ENCODE measurements at regions not wholly inside any gene's neighbourhood (a gene's known extent, or its start where the extent isn't known, plus 50 kb on each side); places are given as distances from the start of the nearest gene placed in this dataset.

DNA sequence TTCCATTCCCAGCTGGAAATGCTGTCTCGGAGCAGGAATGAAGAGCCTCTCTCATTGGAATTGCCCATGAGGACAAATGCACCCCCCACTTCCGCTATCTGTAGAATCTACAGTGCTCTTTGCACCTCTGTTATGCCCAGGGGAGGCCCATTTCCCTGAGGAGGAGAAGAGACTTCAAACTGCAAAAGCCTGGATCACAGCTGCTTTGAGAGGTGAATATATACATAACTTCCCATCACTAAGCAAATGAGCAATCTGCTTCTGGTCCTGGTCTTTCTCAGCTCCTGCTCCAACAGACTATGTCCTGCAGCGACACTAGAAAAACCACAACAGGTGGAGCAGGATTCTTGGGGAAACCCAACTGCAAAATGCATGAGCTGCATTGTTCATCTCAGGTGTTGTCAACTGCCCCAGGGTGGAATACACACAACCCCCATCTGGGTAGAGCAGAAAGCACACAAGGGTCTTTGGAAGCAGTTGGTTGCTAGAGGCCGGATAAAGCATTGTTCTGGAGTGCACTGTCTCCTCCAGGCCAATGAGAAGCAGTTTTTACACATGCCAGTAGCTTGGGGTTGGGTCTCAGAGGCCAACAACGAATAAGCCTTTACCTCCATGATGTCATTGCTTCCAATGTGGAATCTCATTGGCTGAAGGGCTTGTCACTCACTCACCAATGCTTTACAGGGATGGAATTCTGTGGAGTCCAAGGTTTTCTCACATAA is 67.7 kb upstream of the RAB4A start (continued):
- TF ChIP-seq ARID2 (CRISPR knock-in tag; IDR thresholded peaks at IDR 0.05; ENCODE audit: borderline replicate concordance) (no peak), NFIC (IDR thresholded peaks at IDR 0.05; ENCODE audit: low read length) (peak; percentile 65; the same call in 1 of the 2 replicates), ZBTB7B (CRISPR knock-in tag; IDR thresholded peaks at IDR 0.05) (no peak), ARNTL (CRISPR knock-in tag; IDR thresholded peaks at IDR 0.05) (0 out of 2 replicates have a peak, but pooled peaks have one; percentile 43), YY1 (IDR thresholded peaks at IDR 0.05; ENCODE audit: insufficient read depth, insufficient replicate concordance, low read depth, low read length) (no peak), ZNF550 (CRISPR knock-in tag; IDR thresholded peaks at IDR 0.05; ENCODE audit: borderline replicate concordance) (no peak), ZNF577 (CRISPR knock-in tag; IDR thresholded peaks at IDR 0.05; ENCODE audit: borderline replicate concordance, low read depth) (no peak), ZNF878 (CRISPR knock-in tag; IDR thresholded peaks at IDR 0.05) (no peak), SMAD1 (CRISPR knock-in tag; IDR thresholded peaks at IDR 0.05; ENCODE audit: borderline replicate concordance, low read depth) (no peak), XBP1 (CRISPR knock-in tag; IDR thresholded peaks at IDR 0.05) (no peak), NFKBIZ (CRISPR knock-in tag; IDR thresholded peaks at IDR 0.05) (no peak), HDAC6 (IDR thresholded peaks at IDR 0.05; ENCODE audit: low read depth, low read length) (no peak), ATF7 (IDR thresholded peaks at IDR 0.05) (peak; percentile 97), ATF7 (CRISPR knock-in tag; IDR thresholded peaks at IDR 0.05) (peak; percentile 97), ADNP (CRISPR knock-in tag; IDR thresholded peaks at IDR 0.05) (no peak), NR2F2 (IDR thresholded peaks at IDR 0.05; ENCODE audit: borderline replicate concordance, low read depth) (no peak; the same call in 1 of the 2 replicates), ARNT (IDR thresholded peaks at IDR 0.05) (no peak), ZNF44 (CRISPR knock-in tag; IDR thresholded peaks at IDR 0.05) (no peak), TBL1XR1 (IDR thresholded peaks at IDR 0.05; ENCODE audit: borderline replicate concordance, low read length, partially characterized antibody) (no peak), ZFP37 (CRISPR knock-in tag; IDR thresholded peaks at IDR 0.05; ENCODE audit: borderline replicate concordance) (0 out of 2 replicates have a peak, but pooled peaks have one; percentile 34), MTA3 (CRISPR knock-in tag; IDR thresholded peaks at IDR 0.05) (no peak), XRCC5 (optimal IDR thresholded peaks at IDR 0.05; ENCODE audit: low read length) (no peak), NFRKB (IDR thresholded peaks at IDR 0.05) (no peak), DR1 (CRISPR knock-in tag; IDR thresholded peaks at IDR 0.05) (no peak)
- TF ChIP-seq, protein P1, sequence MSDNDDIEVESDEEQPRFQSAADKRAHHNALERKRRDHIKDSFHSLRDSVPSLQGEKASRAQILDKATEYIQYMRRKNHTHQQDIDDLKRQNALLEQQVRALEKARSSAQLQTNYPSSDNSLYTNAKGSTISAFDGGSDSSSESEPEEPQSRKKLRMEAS (IDR thresholded peaks at IDR 0.05), result 0 out of 2 replicates have a peak, but pooled peaks have one; percentile 62
- TF ChIP-seq, protein P2, sequence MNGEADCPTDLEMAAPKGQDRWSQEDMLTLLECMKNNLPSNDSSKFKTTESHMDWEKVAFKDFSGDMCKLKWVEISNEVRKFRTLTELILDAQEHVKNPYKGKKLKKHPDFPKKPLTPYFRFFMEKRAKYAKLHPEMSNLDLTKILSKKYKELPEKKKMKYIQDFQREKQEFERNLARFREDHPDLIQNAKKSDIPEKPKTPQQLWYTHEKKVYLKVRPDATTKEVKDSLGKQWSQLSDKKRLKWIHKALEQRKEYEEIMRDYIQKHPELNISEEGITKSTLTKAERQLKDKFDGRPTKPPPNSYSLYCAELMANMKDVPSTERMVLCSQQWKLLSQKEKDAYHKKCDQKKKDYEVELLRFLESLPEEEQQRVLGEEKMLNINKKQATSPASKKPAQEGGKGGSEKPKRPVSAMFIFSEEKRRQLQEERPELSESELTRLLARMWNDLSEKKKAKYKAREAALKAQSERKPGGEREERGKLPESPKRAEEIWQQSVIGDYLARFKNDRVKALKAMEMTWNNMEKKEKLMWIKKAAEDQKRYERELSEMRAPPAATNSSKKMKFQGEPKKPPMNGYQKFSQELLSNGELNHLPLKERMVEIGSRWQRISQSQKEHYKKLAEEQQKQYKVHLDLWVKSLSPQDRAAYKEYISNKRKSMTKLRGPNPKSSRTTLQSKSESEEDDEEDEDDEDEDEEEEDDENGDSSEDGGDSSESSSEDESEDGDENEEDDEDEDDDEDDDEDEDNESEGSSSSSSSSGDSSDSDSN (CRISPR knock-in tag; IDR thresholded peaks at IDR 0.05), result peak; percentile 49; the same call in 1 of the 2 replicates
- TF ChIP-seq, protein P3, sequence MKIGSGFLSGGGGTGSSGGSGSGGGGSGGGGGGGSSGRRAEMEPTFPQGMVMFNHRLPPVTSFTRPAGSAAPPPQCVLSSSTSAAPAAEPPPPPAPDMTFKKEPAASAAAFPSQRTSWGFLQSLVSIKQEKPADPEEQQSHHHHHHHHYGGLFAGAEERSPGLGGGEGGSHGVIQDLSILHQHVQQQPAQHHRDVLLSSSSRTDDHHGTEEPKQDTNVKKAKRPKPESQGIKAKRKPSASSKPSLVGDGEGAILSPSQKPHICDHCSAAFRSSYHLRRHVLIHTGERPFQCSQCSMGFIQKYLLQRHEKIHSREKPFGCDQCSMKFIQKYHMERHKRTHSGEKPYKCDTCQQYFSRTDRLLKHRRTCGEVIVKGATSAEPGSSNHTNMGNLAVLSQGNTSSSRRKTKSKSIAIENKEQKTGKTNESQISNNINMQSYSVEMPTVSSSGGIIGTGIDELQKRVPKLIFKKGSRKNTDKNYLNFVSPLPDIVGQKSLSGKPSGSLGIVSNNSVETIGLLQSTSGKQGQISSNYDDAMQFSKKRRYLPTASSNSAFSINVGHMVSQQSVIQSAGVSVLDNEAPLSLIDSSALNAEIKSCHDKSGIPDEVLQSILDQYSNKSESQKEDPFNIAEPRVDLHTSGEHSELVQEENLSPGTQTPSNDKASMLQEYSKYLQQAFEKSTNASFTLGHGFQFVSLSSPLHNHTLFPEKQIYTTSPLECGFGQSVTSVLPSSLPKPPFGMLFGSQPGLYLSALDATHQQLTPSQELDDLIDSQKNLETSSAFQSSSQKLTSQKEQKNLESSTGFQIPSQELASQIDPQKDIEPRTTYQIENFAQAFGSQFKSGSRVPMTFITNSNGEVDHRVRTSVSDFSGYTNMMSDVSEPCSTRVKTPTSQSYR (CRISPR knock-in tag; IDR thresholded peaks at IDR 0.05; ENCODE audit: borderline replicate concordance), result peak; percentile 64; the same call in 1 of the 2 replicates

Measured in HepG2 (cell line).